ENCODE measurements at regions not wholly inside any gene's neighbourhood (a gene's known extent, or its start where the extent isn't known, plus 50 kb on each side); places are given as distances from the start of the nearest gene placed in this dataset.

DNA sequence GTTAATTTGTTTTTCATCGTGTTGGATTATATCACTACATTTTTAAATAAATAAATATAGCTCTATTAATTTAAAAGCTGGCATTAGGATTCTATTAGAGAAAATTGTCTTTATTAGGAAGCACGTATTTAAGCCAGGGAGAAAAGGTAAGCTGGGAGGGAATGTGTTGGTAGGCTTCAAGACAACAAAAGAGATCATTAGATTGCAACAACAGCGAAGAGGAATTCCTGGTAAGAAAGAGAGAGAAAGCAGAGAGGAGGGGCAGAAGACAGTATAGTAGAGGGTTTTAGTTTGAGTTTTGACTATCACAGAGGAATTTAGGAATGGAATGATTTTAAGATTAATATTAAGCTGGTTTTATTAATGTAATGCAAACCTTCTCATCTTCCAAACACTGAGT, 613.6 kb upstream of the USP15 start:
- DNase-seq (no peak), ATAC-seq (no peak)
- intact Hi-C loops (cut with micrococcal nuclease), result no loop called here

DNA sequence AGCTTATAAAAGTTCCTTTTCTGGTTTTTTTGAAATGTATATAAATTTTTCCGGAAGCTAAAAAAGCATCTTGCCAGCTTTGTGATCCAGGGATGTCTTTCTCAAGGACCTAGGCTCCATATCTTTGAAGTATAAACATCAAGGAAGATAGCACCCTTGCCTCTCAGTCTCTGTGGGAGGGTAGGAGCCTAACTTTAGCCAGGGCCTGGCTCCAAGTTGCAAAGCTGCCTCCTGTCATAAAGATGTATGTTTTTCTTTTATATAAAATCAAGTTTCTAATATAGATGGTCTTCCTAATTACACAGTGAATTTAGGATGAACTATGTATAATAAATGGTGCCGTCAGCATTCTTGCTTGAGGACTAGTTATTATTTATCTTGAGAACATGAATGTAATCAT, 612.6 kb upstream of the USP15 start:
- no peak for ATAC-seq
- intact Hi-C loops (cut with micrococcal nuclease), result no loop called here

DNA sequence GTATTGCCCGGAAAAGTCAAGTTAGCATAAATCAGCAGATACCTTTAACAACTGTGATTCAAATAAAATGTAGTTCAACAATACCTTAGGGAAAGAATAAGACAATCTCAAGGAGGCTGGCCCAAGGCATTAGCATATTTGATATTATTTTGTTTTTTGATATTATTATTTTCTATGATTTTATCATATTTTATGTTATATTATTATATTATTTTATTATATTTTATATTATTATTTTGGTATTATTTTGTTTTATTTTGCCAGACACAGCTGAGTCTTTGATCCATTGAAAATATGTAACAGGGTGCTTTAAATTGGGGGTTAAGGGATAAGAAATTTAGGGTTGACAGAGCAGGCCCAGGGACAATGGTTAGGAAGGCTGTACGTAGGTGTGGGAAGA, 607.9 kb upstream of the USP15 start:
- ATAC-seq (no peak), DNase-seq (no peak)
- intact Hi-C loops (cut with micrococcal nuclease), result no loop called here

More for the DNA sequence above, 612.6 kb upstream of the USP15 start:
- DNase-seq, result no peak

DNA sequence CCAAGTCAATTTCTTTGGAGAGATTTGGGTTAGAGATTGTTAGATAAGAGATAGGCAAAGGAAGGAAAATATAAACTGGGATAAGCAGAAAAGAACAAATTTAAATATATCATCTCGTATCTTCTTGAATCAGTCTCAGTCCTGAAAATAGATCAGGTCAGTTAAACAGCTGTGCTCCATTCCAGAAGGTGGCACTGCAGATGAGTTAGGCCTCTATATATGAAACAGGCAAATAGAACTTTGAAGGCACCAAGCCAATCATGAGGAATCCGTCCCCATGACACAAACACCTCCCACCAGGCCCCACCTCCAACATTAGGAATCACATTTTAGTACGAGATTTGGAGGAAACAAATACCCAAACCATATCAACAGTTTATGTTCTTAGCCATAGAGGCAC, 605.5 kb upstream of the USP15 start:
- DNase-seq, result no peak
- no peak for ATAC-seq
- intact Hi-C loops (cut with micrococcal nuclease), result no loop called here

- no peak for DNase-seq
- no peak for ATAC-seq
- intact Hi-C loops (cut with micrococcal nuclease), result no loop called here
Measured at GRCh38 chr12:61655241-61655640, 605.0 kb upstream of the USP15 start.

- intact Hi-C loops (cut with micrococcal nuclease), result no loop called here
- ATAC-seq, result no peak
- DNase-seq, result no peak
Measured at GRCh38 chr12:61667676-61668075, 592.5 kb upstream of the USP15 start.

DNA sequence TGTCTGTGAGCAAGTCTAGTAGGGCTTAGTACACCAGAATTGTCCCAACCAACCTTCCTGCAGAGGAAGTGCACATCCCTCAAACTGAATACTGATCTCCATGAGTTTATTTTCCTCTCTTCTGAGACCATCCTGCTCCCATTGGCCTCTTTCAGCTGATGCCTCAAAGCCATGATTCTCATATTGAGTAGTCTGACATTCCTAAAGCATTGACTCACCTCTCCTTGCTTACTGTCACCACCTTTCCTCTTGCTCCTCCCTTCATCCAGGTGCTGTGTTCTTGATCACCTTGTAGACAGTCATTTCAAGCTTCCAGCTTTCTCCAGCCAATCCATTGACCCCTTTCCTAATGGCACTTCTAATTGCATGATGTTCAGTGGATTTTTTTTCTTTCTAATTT, 583.7 kb upstream of the USP15 start:
- DNase-seq, result no peak
- intact Hi-C loops (cut with micrococcal nuclease), result no loop called here
- no peak for ATAC-seq

- no peak for ATAC-seq
- intact Hi-C loops (cut with micrococcal nuclease), result no loop called here
- DNase-seq, result no peak
Measured at GRCh38 chr12:61687407-61687806, 572.8 kb upstream of the USP15 start.

DNA sequence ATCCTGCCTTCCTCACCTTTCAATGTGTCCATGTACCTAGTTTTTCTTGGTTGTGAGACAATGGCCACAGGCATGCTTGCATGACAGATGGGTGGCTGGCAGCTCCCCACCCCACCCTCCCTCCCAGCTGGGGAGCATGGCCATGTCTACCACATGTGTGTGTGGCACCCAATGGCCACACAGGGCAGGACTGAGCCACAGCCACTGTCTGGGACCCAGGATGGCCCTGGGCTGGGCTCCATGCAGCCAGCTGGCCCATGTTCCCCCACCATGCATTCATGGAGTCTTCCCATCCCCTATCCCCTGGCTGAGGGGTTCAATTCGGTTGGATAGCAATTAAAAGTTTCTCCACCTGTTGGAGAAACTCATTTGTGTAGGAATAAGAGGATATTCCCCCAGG, 566.0 kb upstream of the USP15 start:
- intact Hi-C loops (cut with micrococcal nuclease), result no loop called here
- DNase-seq (peak; percentile 17), ATAC-seq (no peak)

DNA sequence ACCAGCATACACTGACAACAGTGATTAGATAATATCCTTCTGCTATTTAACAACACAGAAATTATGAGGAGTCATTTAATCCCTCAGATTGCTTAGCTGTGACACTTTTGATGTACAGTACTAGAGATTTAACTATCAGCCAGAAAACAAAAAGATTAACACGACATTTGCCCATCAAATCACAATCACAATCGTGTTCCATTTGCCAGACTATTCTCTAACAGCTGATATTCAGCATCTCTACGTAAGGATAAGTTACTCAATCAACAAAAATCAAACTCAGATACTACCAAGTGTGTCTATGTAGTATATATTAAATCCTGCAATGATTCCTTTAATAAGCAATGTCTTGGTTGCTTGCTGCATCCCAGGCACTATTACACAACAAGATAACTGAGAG, 558.7 kb upstream of the USP15 start:
- DNase-seq, result no peak
- no peak for ATAC-seq
- intact Hi-C loops (cut with micrococcal nuclease), result no loop called here

DNA sequence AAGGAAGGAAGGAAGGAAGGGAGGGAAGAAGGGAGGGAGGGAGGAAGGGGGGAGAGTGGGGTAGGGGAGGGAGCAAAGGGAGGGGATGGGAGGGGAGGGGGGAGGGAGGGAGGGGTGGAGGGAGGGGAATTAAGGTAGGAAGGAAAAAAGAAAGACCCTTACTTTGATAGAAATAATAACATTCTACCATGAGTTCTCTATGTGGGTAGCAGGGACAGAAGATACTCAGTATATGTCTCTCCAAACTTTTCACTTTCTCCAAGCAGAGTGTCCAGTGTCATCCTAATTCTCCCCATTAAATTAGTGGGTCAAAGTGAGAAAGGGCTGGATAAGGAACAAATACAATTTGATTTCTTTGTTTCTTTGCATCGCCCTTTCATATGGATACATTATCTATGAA, 553.4 kb upstream of the USP15 start:
- DNase-seq (no peak), ATAC-seq (no peak)
- intact Hi-C loops (cut with micrococcal nuclease), result no loop called here

DNA sequence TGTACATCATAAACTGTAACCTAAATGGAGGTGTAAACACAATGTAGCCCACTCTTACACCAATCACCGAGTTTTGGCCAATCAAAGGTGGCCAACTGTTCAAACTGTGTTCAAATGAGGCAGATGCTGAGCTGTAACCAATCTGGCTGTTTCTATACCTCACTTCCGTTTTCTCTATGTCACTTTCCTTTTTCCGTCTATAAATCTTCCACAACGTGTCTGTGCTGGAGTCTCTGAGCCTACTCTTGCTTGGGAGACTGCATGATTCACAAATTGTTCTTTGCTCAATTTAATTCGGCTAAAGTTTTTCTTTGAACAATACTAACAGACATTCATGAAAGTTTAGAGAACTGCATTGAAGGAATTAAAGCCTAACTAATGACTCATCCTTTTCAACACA, 547.1 kb upstream of the USP15 start:
- intact Hi-C loops (cut with micrococcal nuclease), result no loop called here
- ATAC-seq, result no peak

GRCh38 chr12:61717986-61718385, 542.2 kb upstream of the USP15 start:
- no peak for ATAC-seq
- no peak for DNase-seq
- intact Hi-C loops (cut with micrococcal nuclease), result no loop called here

More for the DNA sequence above, 547.1 kb upstream of the USP15 start:
- DNase-seq, result no peak

DNA sequence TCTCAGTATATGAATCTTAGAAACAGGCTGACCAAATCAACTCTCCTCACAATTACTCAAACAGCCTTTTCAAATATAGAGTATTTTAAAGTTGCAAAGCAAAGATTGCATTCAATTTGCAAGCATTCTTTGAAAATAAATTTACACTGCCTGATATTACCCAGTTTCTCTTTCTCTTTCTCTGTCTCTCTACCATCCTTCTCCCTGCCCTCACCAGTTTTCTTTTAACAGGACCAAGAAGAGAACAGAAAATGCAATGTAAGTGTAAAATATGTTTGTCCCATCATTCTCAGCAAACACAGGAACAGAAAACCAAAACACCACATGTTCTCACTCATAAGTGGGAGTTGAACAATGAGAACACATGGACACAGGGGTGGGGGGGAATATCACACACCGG, 520.3 kb upstream of the USP15 start:
- intact Hi-C loops (cut with micrococcal nuclease), result no loop called here
- no peak for ATAC-seq
- DNase-seq, result no peak

DNA sequence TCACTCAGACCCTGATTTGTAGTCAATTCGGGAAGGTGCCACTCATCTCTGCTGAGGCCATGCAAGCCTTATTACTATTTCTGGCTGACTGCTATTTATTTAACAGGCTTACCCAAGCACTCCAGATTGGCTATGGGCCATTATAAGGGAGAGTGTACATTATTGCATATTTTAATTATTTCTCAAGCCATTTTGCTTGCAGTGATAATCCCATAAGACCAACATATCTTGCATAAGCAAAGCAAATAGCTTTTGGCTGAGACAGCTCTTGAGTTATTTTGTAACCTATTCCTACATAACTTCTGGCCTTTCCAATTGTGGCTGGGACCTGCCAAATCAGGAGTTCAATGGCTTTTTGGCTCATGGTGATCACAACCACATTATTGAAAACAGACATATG, 509.6 kb upstream of the USP15 start:
- no peak for ATAC-seq
- no peak for DNase-seq
- intact Hi-C loops (cut with micrococcal nuclease), result no loop called here

DNA sequence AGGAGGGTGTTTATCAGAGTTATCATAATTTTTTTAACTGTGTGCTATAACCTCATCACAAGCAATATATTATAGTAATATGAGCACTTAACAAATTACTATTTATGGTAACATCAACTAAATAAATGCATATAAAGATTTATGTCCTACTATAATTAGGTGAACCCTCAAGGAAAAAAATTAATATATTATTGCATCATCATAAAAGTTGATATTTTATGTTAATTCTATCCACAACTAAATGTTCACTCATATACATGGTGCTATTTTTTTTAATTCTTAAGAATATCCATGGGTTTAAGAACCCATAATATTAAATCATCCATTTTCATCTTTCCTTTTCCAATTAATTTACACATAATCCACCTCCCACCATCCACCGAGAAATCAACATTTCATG, 506.0 kb upstream of the USP15 start:
- no peak for DNase-seq
- no peak for ATAC-seq
- intact Hi-C loops (cut with micrococcal nuclease), result no loop called here

- intact Hi-C loops (cut with micrococcal nuclease), result no loop called here
- no peak for DNase-seq
- no peak for ATAC-seq
Measured at GRCh38 chr12:61757831-61758505, 502.2 kb upstream of the USP15 start.

GRCh38 chr12:61758661-61759060, 501.5 kb upstream of the USP15 start:
- intact Hi-C loops (cut with micrococcal nuclease), result no loop called here
- ATAC-seq (no peak), DNase-seq (no peak)

- DNase-seq, result no peak
- intact Hi-C loops (cut with micrococcal nuclease), result no loop called here
- no peak for ATAC-seq
Measured at GRCh38 chr12:61765926-61766325, 494.3 kb upstream of the USP15 start.

DNA sequence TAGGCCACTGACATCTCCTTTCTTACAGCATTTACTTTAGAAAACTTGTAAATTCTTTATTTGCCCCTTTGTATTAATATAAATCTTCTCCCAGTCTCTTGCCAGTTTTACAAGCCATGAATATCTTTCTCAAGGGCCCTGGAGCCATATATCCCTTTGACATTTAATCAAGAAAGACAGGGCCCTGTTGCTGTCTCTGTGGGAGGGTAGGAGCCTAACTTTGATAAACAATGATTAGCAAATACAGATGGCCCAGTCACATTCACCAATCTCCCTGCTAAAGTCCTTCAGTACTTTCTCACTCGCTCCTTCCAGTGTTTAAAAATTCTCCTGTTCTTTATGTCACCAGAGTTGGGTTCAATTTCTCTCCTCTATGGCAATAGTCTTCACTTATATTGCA, 479.8 kb upstream of the USP15 start:
- no peak for DNase-seq
- intact Hi-C loops (cut with micrococcal nuclease), result no loop called here
- no peak for ATAC-seq

DNA sequence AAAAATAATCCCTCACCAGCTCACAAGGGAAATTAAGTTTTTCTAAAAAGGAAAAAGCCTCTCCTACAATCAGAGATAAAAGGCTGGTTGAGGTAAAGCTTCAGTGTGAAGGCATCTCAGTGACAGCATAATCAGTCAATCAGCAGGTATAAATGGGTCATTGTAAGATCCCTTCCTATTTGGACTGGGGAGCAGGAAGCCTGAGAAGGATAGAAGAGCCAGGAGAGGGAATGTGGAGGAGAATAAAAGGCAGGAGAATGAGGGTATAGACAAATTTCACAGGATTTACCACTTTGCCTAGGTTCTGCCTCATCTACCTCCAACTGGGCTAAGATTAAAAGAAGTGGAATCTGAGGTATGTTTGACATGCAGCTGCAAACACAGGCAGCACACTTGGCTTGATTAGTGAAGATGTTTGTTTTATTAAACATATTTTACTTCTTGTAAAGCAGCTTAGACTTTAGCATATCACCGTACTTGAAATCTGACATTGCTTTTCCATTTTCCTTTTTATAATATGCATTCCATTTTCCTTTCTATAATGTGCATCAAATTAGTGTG, 479.1 kb upstream of the USP15 start:
- DNase-seq (no peak), ATAC-seq (no peak)
- intact Hi-C loops (cut with micrococcal nuclease), result no loop called here

DNA sequence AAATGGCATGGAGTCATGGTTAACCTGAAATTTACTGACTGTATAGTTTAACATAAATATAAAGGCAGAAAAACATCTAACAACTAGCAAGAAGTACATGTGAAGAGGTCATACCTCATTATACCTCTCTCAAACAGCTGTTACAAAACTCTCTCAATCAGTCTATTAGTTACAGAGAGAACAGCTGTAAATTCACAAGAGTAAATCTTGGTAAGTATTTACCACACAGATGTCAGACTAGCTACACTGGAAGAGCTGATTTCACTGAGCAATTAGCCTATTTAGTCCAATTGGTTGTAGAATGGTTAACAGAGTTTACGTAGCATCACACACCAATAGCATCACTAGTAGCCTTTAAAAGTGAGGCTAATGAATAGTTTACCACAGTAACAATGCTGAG, 463.4 kb upstream of the USP15 start:
- intact Hi-C loops (cut with micrococcal nuclease), result no loop called here
- ATAC-seq (no peak), DNase-seq (no peak)

All from left ventricle myocardium superior (tissue), 1 donor.